ENCODE measurements at regions not wholly inside any gene's neighbourhood (a gene's known extent, or its start where the extent isn't known, plus 50 kb on each side); places are given as distances from the start of the nearest gene placed in this dataset.

GRCh38 chr20:58162986-58163385, 65.5 kb downstream of the ANKRD60 start:
- no peak overlapping the region for H3K4me3 Mint-ChIP-seq
- DNase-seq (ENCODE audit: low spot score), result no peak
- no peaks in the 10 kb centered on the region for H3K4me1 Mint-ChIP-seq (ENCODE audit: low read depth)
- no peak overlapping the region for H3K27ac Mint-ChIP-seq
- no peaks in the 10 kb centered on the region for H3K27me3 Mint-ChIP-seq (ENCODE audit: low read depth)
- no peaks in the 10 kb centered on the region for H3K9me3 Mint-ChIP-seq
- no peaks in the 10 kb centered on the region for H3K36me3 Mint-ChIP-seq (ENCODE audit: low read depth)

- H3K4me3 Mint-ChIP-seq, result no peak overlapping the region
- no peak overlapping the region for H3K27ac Mint-ChIP-seq
- H3K36me3 Mint-ChIP-seq (ENCODE audit: low read depth), result no peaks in the 10 kb centered on the region
- H3K9me3 Mint-ChIP-seq, result no peaks in the 10 kb centered on the region
- H3K27me3 Mint-ChIP-seq (ENCODE audit: low read depth), result no peaks in the 10 kb centered on the region
- no peak for DNase-seq (ENCODE audit: low spot score)
- H3K4me1 Mint-ChIP-seq (ENCODE audit: low read depth), result no peaks in the 10 kb centered on the region
These were observed 67.3 kb downstream of the ANKRD60 start for GRCh38 chr20:58161192-58161591.

GRCh38 chr20:58160451-58161061, 67.9 kb downstream of the ANKRD60 start:
- no peak for DNase-seq (ENCODE audit: low spot score)
- H3K9me3 Mint-ChIP-seq, result no peaks in the 10 kb centered on the region
- no peaks in the 10 kb centered on the region for H3K4me1 Mint-ChIP-seq (ENCODE audit: low read depth)
- H3K4me3 Mint-ChIP-seq, result no peak overlapping the region
- no peaks in the 10 kb centered on the region for H3K27me3 Mint-ChIP-seq (ENCODE audit: low read depth)
- no peak overlapping the region for H3K27ac Mint-ChIP-seq
- no peaks in the 10 kb centered on the region for H3K36me3 Mint-ChIP-seq (ENCODE audit: low read depth)

GRCh38 chr20:58155148-58155925, 73.1 kb downstream of the ANKRD60 start:
- Mint-ChIP-seq H3K4me1 (ENCODE audit: low read depth) (no peaks in the 10 kb centered on the region), H3K36me3 (ENCODE audit: low read depth) (no peaks in the 10 kb centered on the region), H3K27ac (no peak overlapping the region), H3K9me3 (no peaks in the 10 kb centered on the region), H3K4me3 (no peak overlapping the region), H3K27me3 (ENCODE audit: low read depth) (peaks cover 23% of the 10 kb centered on the region)
- no peak for DNase-seq (ENCODE audit: low spot score)

GRCh38 chr20:58154113-58154512, 74.3 kb downstream of the ANKRD60 start:
- H3K36me3 Mint-ChIP-seq (ENCODE audit: low read depth), result no peaks in the 10 kb centered on the region
- no peaks in the 10 kb centered on the region for H3K9me3 Mint-ChIP-seq
- peaks cover 27% of the 10 kb centered on the region for H3K27me3 Mint-ChIP-seq (ENCODE audit: low read depth)
- no peak overlapping the region for H3K27ac Mint-ChIP-seq
- no peaks in the 10 kb centered on the region for H3K4me1 Mint-ChIP-seq (ENCODE audit: low read depth)
- no peak for DNase-seq (ENCODE audit: low spot score)
- H3K4me3 Mint-ChIP-seq, result no peak overlapping the region

GRCh38 chr20:58153121-58153520, 75.3 kb downstream of the ANKRD60 start:
- DNase-seq (ENCODE audit: low spot score), result no peak
- H3K4me3 Mint-ChIP-seq, result no peak overlapping the region
- no peaks in the 10 kb centered on the region for H3K9me3 Mint-ChIP-seq

GRCh38 chr20:58150772-58151171, 77.7 kb downstream of the ANKRD60 start:
- no peaks in the 10 kb centered on the region for H3K9me3 Mint-ChIP-seq
- H3K27ac Mint-ChIP-seq, result no peak overlapping the region
- no peaks in the 10 kb centered on the region for H3K36me3 Mint-ChIP-seq (ENCODE audit: low read depth)
- H3K27me3 Mint-ChIP-seq (ENCODE audit: low read depth), result peaks cover 27% of the 10 kb centered on the region
- no peaks in the 10 kb centered on the region for H3K4me1 Mint-ChIP-seq (ENCODE audit: low read depth)
- H3K4me3 Mint-ChIP-seq, result no peak overlapping the region
- DNase-seq (ENCODE audit: low spot score), result no peak

More at GRCh38 chr20:58153121-58153520, 75.3 kb downstream of the ANKRD60 start:
- Mint-ChIP-seq H3K36me3 (ENCODE audit: low read depth) (no peaks in the 10 kb centered on the region), H3K27ac (no peak overlapping the region), H3K4me1 (ENCODE audit: low read depth) (no peaks in the 10 kb centered on the region), H3K27me3 (ENCODE audit: low read depth) (peaks cover 27% of the 10 kb centered on the region)

GRCh38 chr20:58149437-58150091, 78.9 kb downstream of the ANKRD60 start:
- no peak overlapping the region for H3K4me3 Mint-ChIP-seq
- no peaks in the 10 kb centered on the region for H3K4me1 Mint-ChIP-seq (ENCODE audit: low read depth)
- H3K9me3 Mint-ChIP-seq, result no peaks in the 10 kb centered on the region
- no peaks in the 10 kb centered on the region for H3K36me3 Mint-ChIP-seq (ENCODE audit: low read depth)
- H3K27me3 Mint-ChIP-seq (ENCODE audit: low read depth), result peaks cover 27% of the 10 kb centered on the region
- no peak for DNase-seq (ENCODE audit: low spot score)
- H3K27ac Mint-ChIP-seq, result no peak overlapping the region

GRCh38 chr20:58148891-58149290, 79.6 kb downstream of the ANKRD60 start:
- DNase-seq (ENCODE audit: low spot score), result no peak
- H3K9me3 Mint-ChIP-seq, result no peaks in the 10 kb centered on the region
- no peaks in the 10 kb centered on the region for H3K4me1 Mint-ChIP-seq (ENCODE audit: low read depth)
- no peak overlapping the region for H3K27ac Mint-ChIP-seq
- H3K36me3 Mint-ChIP-seq (ENCODE audit: low read depth), result no peaks in the 10 kb centered on the region
- H3K27me3 Mint-ChIP-seq (ENCODE audit: low read depth), result peaks cover 24% of the 10 kb centered on the region
- H3K4me3 Mint-ChIP-seq, result no peak overlapping the region

GRCh38 chr20:58147628-58148370, 80.7 kb downstream of the ANKRD60 start:
- peaks cover 17% of the 10 kb centered on the region for H3K27me3 Mint-ChIP-seq (ENCODE audit: low read depth)
- H3K27ac Mint-ChIP-seq, result no peak overlapping the region
- no peak for DNase-seq (ENCODE audit: low spot score)
- H3K4me1 Mint-ChIP-seq (ENCODE audit: low read depth), result no peaks in the 10 kb centered on the region
- H3K4me3 Mint-ChIP-seq, result no peak overlapping the region
- no peaks in the 10 kb centered on the region for H3K9me3 Mint-ChIP-seq
- no peaks in the 10 kb centered on the region for H3K36me3 Mint-ChIP-seq (ENCODE audit: low read depth)

- Mint-ChIP-seq H3K9me3 (no peaks in the 10 kb centered on the region), H3K36me3 (ENCODE audit: low read depth) (no peaks in the 10 kb centered on the region), H3K4me3 (no peak overlapping the region), H3K27me3 (ENCODE audit: low read depth) (peaks cover 14% of the 10 kb centered on the region), H3K4me1 (ENCODE audit: low read depth) (no peaks in the 10 kb centered on the region), H3K27ac (no peak overlapping the region)
- no peak for DNase-seq (ENCODE audit: low spot score)
These were observed 81.7 kb downstream of the ANKRD60 start for GRCh38 chr20:58146746-58147140.

- no peaks in the 10 kb centered on the region for H3K9me3 Mint-ChIP-seq
- no peak overlapping the region for H3K4me3 Mint-ChIP-seq
- no peaks in the 10 kb centered on the region for H3K36me3 Mint-ChIP-seq (ENCODE audit: low read depth)
- no peak for DNase-seq (ENCODE audit: low spot score)
- no peak overlapping the region for H3K27ac Mint-ChIP-seq
- H3K4me1 Mint-ChIP-seq (ENCODE audit: low read depth), result no peaks in the 10 kb centered on the region
- peaks cover 13% of the 10 kb centered on the region for H3K27me3 Mint-ChIP-seq (ENCODE audit: low read depth)
These were observed 82.2 kb downstream of the ANKRD60 start for GRCh38 chr20:58146081-58146745.

- peaks cover 7% of the 10 kb centered on the region for H3K27me3 Mint-ChIP-seq (ENCODE audit: low read depth)
- H3K36me3 Mint-ChIP-seq (ENCODE audit: low read depth), result no peaks in the 10 kb centered on the region
- H3K4me1 Mint-ChIP-seq (ENCODE audit: low read depth), result no peaks in the 10 kb centered on the region
- H3K4me3 Mint-ChIP-seq, result no peak overlapping the region
- no peak overlapping the region for H3K27ac Mint-ChIP-seq
- DNase-seq (ENCODE audit: low spot score), result no peak
- H3K9me3 Mint-ChIP-seq, result no peaks in the 10 kb centered on the region
These were observed 82.9 kb downstream of the ANKRD60 start for GRCh38 chr20:58145506-58146080.

Measured in T-helper 2 cell treated with Interferon-gamma antibody and Interleukin-4, amounts not matched to agents 5 μg/mL and 100 μg/mL, for 36 hours (primary cell).